ENCODE measurements at regions not wholly inside any gene's neighbourhood (a gene's known extent, or its start where the extent isn't known, plus 50 kb on each side); places are given as distances from the start of the nearest gene placed in this dataset.

- TF ChIP-seq, protein P1, sequence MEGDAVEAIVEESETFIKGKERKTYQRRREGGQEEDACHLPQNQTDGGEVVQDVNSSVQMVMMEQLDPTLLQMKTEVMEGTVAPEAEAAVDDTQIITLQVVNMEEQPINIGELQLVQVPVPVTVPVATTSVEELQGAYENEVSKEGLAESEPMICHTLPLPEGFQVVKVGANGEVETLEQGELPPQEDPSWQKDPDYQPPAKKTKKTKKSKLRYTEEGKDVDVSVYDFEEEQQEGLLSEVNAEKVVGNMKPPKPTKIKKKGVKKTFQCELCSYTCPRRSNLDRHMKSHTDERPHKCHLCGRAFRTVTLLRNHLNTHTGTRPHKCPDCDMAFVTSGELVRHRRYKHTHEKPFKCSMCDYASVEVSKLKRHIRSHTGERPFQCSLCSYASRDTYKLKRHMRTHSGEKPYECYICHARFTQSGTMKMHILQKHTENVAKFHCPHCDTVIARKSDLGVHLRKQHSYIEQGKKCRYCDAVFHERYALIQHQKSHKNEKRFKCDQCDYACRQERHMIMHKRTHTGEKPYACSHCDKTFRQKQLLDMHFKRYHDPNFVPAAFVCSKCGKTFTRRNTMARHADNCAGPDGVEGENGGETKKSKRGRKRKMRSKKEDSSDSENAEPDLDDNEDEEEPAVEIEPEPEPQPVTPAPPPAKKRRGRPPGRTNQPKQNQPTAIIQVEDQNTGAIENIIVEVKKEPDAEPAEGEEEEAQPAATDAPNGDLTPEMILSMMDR (IDR thresholded peaks at IDR 0.05 in 8 of 11, conservative IDR thresholded peaks at IDR 0.05 in 3 of 11) = no peak
- TF ChIP-seq POLR2A (IDR thresholded peaks at IDR 0.05) = no peak
These were observed 630.6 kb downstream of the UQCRFS1 start for GRCh38 chr19:28582344-28582743.

Measured in spleen (tissue), 7 donors.